GM12873 (cell line): ENCODE measurements at regions not wholly inside any gene's neighbourhood (a gene's known extent, or its start where the extent isn't known, plus 50 kb on each side); places are given as distances from the start of the nearest gene placed in this dataset.

Experiments
- CTCF ChIP-seq: IDR thresholded peaks from 2 replicates; pipeline ENCODE4 v1.5.1; 2012; ENCODE audit warnings: low read depth, mild to moderate bottlenecking, moderate library complexity, low read length, control low read depth; ENCODE audit not compliant: insufficient read depth; ENCODE audit errors: missing control alignments

GRCh38 chr2:175737722-175738361, 264.2 kb downstream of the LNPK start:
- TF ChIP-seq CTCF = no peak

- no peak for TF ChIP-seq CTCF
Measured at GRCh38 chr2:175734686-175735085, 267.4 kb downstream of the LNPK start.

GRCh38 chr2:175732531-175732930, 269.5 kb downstream of the LNPK start:
- no peak for TF ChIP-seq CTCF

GRCh38 chr2:175730050-175730449, 272.0 kb downstream of the LNPK start:
- TF ChIP-seq CTCF = no peak

- TF ChIP-seq CTCF = no peak
Measured at GRCh38 chr2:175729049-175729706, 272.9 kb downstream of the LNPK start.

GRCh38 chr2:175728032-175728431, 274.0 kb downstream of the LNPK start:
- no peak for TF ChIP-seq CTCF

GRCh38 chr2:175726223-175726622, 275.8 kb downstream of the LNPK start:
- no peak for TF ChIP-seq CTCF
